HL-60 (cell line): ENCODE measurements at regions not wholly inside any gene's neighbourhood (a gene's known extent, or its start where the extent isn't known, plus 50 kb on each side); places are given as distances from the start of the nearest gene placed in this dataset.

Experiments used
- GABPA ChIP-seq: IDR thresholded peaks from 2 replicates; pipeline ENCODE4 v1.6.1; 2012; ENCODE audit warnings: low read depth
- POLR2AphosphoS5 ChIP-seq: IDR thresholded peaks from 2 replicates; pipeline ENCODE4 v1.6.1; 2012; ENCODE audit warnings: low read depth
- REST ChIP-seq: IDR thresholded peaks from 2 replicates; pipeline ENCODE4 v1.6.1; 2012; ENCODE audit warnings: low read depth; ENCODE audit not compliant: insufficient replicate concordance
- SPI1 ChIP-seq: IDR thresholded peaks from 2 replicates; pipeline ENCODE4 v1.6.1; 2012; ENCODE audit warnings: low read depth, mild to moderate bottlenecking, borderline replicate concordance
- TF ChIP-seq, protein P1 (sequence below): IDR thresholded peaks from one replicate; pipeline ENCODE4 v1.5.1; 2011; ENCODE audit warnings: low read length, control low read depth, inconsistent platforms; ENCODE audit not compliant: insufficient read depth

DNA sequence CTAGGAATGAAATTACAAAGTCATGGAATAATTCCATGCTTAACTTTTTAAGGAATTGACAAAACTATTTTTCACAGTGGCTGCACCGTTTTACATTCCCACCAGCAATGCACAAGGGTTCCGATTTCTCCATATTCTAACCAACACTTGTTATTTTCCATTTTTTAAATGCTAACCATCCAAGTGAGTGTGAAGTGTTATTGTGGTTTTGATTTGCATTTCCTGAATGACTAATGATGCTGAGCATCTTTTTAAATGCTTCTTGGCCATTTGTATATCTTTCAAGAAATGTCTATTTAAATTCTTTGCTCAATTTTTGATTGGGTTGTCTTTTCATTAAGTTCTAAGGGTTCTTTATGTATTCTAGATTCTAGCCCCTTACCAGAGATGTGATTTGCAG lies 479.5 kb upstream of the SMARCA2 start:
- no peak for TF ChIP-seq GABPA
- TF ChIP-seq, protein P1, sequence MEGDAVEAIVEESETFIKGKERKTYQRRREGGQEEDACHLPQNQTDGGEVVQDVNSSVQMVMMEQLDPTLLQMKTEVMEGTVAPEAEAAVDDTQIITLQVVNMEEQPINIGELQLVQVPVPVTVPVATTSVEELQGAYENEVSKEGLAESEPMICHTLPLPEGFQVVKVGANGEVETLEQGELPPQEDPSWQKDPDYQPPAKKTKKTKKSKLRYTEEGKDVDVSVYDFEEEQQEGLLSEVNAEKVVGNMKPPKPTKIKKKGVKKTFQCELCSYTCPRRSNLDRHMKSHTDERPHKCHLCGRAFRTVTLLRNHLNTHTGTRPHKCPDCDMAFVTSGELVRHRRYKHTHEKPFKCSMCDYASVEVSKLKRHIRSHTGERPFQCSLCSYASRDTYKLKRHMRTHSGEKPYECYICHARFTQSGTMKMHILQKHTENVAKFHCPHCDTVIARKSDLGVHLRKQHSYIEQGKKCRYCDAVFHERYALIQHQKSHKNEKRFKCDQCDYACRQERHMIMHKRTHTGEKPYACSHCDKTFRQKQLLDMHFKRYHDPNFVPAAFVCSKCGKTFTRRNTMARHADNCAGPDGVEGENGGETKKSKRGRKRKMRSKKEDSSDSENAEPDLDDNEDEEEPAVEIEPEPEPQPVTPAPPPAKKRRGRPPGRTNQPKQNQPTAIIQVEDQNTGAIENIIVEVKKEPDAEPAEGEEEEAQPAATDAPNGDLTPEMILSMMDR = no peak
- TF ChIP-seq POLR2AphosphoS5 = no peak
- no peak for TF ChIP-seq REST
- no peak for TF ChIP-seq SPI1
